HG03045 (cell line): ENCODE measurements at regions not wholly inside any gene's neighbourhood (a gene's known extent, or its start where the extent isn't known, plus 50 kb on each side); places are given as distances from the start of the nearest gene placed in this dataset.
"Not testable (repeated sequence)": the region's sequence is repeated elsewhere in the genome, so short reads cannot be mapped to it uniquely, and the experiment has no call there.

Experiments used
- ATAC-seq: cut with Tn5 transposase; IDR thresholded peaks from one replicate; pipeline ENCODE4 v1.9.1; 2021; ENCODE audit warnings: mild to moderate bottlenecking, moderate library complexity; ENCODE audit not compliant: unreplicated experiment

DNA sequence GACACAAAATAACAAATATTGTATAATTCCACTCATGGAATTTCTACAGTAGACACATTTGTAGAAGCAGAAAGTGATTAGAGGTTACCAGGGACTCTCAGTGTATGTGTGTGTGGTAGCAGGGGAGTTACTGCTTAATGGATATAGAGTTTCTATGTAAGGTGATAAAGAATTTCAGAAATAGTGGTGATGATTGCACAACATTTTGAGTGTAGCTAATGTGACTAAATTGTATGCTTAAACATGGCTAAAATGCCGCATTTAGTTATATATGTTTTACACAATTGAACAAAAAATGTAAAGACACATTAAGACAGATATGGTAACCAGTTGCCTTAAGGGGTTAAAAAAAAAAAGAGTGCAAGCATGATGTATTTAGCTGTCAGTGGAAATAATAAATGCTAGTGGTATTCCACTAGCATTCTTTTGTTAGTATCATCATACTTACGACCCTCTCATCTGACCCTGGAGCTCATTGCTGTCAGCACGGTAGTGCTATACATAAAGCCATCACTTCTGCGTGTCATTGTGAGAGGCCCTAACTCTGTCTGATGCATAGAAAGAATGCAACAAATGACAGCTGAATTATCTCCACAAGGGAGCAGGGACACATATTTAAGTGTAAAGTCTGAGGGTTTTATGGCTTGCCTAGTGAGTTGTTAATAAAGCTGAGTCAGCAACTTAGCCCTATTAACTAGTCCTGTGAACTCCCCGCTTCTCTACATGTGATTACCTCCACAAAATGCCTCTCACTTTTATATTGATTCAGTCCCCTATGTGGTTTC lies 134.1 kb upstream of the RXFP2 start:
- ATAC-seq = no peak

DNA sequence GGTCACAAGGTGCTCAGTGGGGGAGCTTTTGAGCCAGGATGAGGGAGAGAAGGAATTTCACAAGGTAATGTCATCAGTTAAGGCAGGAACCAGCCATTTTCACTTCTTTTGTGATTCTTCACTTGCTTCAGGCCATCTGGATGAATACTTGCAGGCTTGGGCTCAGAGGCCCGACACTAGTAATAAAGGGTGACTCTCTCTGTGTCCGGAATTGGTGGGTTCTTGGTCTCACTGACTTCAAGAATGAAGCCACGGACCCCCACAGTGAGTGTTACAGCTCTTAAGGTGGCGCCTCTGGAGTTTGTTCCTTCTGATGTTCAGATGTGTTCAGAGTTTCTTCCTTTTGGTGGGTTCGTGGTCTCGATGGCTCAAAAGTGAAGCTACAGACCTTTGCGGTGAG lies 131.8 kb upstream of the RXFP2 start:
- ATAC-seq = not testable (repeated sequence)

DNA sequence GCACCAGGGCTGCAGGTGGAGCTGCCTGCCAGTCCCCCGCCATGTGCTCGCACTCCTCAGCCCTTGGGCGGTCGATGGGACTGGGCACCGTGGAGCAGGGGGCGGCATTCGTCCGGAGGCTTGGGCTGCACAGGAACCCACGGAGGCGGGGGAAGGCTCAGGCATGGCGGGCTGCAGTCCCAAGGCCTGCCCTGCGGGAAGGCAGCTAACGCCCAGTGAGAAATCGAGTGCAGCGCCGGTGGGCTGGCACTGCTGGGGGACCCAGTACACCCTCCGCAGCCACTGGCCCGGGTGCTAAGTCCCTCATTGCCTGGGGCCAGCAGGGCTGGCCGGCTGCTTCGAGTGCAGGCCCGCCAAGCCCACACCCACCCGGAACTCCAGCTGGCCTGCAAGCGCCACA lies 130.5 kb upstream of the RXFP2 start:
- not testable (repeated sequence) for ATAC-seq

DNA sequence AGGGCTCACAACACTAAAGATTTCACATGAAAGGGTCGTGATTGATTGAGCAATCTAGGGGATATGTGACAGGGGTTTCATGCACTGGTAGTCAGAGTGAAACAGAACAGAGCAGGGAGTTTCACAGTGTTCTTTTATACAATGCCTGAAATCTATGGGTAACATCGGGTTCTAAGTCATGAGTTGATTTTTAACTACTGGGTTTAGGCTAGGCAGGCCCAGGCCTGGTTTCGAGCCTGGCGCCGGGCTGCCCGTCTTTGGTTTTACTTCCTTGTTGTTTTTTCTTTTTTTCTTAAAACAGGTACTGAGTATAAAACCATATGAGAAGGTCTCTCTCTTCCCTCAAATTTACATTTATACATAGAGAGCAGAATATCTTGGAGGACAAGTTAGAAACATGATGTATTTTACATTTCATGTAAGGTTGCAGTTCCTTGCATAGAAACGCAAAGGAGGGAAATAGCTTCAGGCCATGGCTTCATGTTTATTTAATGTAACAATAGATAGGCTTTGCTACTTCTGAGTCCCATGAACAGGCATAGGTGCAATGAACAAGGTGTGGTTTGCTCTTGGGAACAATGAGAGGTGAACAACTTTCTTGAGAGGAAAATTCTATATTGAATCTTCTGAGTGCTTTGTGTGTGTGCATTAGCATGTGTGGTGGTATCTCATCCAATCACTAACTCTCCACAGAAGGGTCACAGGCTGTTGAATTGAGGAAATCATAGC lies 128.9 kb upstream of the RXFP2 start:
- ATAC-seq = no peak

DNA sequence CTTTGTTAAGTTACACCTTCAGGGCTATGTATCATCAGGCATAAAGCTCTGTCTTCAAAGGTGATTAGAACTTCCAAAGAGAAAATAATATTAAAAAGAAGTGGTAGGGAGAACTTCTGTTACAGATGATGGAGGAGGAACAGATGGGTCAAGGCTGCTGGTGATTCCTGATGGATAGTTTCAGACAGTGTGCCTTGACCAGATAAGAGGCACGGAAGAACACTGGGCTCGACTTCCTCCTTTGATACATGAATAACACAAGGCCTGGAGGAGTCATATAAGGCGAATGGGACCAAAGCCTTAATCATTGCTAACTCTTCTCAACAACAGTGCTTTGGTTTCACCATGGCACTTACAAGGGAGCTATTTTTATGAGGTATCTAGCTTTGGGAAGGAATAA lies 128.1 kb upstream of the RXFP2 start:
- no peak for ATAC-seq

DNA sequence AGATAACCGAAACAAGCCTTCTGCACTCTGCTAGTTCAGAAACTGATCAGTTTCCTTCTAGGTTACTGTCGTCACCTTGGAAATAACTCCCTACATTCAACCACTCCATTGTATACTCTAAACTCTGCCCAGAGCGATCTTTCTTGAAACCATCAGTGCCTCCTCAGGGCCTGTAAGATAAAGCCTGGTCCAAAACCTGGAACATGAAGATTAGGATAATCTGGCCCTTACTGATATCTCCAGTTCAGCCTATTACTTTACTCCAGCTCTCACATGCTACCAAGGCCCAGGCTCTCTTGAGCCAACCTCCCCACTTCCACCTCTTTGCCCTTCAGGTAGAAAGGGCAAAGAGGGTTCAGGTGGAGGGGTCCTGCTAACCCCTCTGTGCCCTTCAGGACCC lies 125.3 kb upstream of the RXFP2 start:
- ATAC-seq = no peak

DNA sequence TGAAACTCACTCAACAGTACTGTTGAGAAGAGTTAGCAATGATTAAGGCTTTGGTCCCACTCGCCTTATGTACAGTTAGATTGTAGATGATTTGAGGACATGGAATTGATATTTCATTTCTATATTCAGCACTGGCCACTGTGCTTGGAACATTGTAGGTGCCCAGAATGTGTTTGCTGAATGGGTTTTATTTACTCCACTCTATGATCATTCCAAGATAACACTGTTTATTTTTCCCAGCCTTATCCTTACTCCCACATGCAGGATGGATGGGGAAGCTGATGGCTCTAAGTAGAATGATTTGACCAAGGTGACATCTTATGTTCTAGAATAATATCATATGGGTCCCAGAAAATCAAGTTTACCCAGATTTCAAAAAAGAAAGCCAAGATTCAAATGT lies 124.6 kb upstream of the RXFP2 start:
- no peak for ATAC-seq

DNA sequence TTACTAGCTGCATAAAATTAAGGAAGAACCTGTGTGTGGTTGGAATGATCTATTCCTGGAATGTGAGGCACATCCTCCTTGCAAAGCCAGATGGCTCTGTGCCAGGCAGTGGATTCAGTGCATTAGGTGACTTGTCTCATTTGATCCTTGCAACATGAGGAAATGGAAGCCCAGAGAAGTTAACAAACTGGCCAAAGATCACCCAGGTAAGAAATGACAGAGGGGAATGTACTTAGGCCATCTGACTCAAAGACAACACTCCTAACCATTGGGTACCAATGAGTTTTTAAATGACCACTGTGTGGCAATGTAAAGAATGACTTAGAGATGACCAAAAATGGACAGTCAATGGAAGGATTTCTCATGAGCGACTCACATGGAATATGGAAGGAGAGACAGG lies 114.2 kb upstream of the RXFP2 start:
- ATAC-seq = no peak

DNA sequence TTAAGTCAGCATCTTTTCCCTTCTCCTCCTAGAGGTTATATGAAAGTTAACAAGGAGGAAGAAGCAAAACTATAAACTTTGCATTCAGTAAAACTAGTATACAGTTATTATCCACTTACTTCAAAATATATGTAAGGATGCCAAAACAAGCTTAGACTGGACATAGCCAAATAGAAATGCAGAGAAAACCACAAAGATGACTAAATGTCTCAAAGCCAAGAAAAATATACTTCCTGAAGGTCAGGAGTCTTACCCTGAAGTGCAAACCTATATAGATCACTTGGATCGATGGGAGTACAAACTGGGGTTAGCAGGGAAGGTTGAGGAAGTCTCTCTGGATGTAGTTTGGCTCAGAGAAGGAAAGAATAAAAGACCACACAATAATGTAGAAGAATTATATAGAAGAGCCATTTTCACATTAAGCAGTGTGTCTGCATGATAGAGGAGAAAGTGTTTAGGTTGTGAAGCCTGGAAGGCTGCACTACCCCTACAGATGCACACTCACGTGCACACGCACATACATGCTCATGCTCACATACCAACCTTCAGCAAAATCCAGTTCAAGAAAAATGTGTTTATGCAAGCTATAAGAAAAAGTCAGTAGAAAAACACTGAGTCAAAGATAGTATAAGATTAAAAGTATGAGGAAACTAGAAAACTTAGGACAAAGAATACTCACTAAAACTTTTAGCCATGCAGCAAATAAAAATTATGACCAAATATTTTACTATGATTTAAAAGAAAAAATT lies 112.1 kb upstream of the RXFP2 start:
- ATAC-seq = no peak

DNA sequence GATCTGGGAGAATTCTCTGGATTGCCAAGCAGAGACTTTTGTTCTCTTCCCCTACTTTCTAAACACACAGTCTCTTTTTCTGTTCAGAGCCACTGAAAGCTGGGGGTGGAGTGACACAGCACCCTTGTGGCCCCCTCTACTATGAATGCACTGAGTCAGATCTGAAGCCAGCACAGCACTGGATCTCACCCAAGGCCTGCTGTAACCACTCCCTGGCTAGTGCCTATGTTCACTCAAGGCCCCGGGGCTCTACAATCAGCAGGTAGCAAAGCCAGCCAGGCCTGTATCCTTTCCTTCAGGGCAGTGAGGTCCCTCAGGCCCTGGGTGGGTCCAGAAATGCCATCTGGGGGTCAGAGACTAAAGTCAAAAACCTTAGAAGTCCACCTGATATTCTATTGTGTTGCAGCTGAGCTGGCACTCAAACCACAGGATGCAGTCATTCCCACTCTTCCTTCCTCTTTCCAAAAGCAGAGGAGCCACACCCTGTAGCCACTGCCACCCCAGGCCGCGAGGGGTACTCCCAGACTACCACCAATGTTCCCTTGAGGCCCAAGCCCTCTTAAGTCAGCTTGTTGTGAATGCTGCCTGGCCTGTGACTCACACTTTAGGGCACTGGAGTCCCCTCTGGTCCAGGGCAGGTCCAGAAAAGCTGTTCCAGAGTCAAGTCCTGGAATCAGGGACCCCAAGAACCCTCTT lies 110.1 kb upstream of the RXFP2 start:
- no peak for ATAC-seq

DNA sequence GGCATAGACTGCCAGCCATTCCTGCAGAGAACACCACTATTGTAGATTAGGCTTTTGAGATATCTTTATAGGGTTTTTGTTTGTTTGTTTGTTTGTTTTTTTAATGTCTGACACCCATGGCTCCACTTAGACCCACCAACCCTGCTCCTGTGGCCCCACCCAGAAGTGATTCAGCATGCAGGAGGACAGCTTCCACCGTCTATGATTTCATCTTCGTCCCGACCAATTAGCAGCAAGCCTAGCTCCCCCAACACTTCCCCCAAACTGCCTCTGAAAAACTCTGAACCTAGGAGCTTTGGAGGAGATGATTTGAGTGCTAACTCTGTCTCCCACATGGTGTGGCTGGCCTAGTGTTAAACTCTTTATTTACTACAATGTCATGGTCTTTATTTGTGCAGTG lies 108.3 kb upstream of the RXFP2 start:
- ATAC-seq = no peak

DNA sequence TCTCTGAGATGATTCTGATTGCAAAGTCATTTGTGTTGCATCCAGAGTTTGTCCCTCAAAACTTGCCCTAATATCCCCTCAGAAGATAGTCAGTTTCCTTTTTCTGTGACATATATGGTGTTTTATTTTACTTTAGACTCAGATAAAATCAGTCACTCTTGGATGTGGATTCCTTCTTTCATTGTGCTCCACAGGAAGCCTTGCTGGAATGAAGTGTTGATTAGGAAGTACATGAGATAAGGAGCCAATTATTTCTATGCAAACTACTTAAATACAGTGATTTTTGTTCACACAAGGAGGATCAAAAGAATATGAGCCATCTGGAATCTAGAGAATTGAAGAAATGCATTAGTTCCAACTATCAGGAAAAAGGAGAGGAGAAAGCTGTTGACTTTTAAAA lies 107.6 kb upstream of the RXFP2 start:
- no peak for ATAC-seq

DNA sequence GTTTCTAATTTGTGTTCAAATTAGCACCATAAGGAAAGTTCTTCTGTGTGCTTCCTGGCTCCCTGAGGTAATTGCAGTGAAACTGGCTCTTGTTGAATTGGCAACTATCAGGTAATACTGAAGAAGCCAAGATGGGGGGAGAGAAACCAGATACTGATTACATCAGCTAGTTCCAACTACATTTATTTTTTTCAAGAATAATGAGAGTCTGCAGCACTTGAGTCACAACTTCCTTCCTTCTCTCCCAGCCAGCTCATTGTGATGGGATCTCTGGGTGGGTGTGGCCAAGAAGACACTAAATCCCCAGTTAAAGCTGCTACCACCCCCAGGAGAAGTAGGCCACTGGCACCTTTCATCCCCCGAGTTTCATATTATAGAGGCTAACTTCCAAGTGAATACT lies 100.7 kb upstream of the RXFP2 start:
- ATAC-seq = no peak

DNA sequence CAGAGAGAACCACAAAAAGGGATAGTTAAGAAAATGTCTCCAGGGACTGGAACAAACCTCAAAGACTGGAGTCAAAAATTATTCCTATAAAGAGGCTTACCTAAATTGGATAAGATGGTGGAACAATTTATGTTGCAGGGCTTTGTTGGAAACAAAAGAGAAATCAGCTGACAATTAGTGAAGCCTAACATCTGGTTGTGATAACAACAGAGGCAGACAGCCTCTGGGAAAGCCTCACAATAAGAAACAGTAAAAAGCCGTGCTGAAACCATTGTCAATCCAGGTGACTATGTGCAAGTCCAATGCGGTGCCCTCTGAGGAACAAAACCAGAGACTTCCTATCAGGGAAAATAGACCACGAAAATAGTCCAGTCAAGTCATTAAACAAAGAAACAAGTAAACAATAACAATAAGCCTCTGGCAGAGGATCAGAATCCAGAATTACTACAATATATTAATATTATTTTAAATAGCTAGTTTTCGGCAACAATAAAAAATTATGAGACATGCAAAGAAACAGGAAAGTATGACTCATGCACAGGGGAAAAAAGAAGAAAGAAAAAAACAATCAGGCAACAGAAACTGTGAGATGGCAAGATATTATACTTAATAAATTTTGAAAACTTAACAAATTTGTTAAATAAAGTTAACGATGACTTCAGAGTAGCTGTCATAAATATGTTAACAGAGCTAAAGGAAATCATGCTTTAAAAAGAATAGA lies 99.7 kb upstream of the RXFP2 start:
- ATAC-seq = no peak

DNA sequence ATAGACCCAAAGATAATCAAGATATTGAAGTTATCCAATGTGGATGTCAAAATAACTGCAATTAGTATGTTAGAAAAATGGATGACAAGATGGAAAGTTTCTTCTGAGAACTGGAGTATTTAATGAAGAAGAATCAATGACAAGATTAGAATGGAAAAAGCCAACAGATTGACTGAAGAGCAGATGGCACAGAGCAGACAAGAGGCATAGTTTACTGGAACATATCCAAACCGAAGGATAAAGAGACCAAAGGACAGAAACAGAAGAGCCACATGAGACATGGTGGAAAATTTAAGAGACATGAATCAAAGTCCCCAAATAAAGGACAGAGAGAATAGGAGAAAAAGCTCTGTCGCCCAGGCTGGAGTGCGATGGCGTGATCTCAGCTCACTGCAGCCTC lies 89.6 kb upstream of the RXFP2 start:
- ATAC-seq = no peak

DNA sequence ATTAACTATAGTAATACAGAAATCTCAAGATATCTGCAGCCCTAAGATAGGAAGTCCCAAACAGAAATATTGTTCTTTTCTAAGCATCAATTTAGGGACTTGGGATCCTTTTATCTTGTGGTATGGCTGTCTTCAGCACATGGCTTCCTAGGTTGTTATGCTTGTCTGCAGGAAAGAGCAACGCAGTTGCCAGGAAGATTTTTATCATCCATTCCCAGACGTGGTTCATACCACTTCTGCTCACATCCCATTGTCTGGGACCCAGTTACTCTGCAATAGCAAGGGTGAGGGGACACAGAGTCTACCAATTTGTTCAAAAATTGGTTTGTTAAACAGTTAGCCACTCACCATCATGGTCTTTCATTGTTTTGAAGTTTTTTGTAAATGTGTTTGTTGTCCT lies 85.6 kb upstream of the RXFP2 start:
- no peak for ATAC-seq

DNA sequence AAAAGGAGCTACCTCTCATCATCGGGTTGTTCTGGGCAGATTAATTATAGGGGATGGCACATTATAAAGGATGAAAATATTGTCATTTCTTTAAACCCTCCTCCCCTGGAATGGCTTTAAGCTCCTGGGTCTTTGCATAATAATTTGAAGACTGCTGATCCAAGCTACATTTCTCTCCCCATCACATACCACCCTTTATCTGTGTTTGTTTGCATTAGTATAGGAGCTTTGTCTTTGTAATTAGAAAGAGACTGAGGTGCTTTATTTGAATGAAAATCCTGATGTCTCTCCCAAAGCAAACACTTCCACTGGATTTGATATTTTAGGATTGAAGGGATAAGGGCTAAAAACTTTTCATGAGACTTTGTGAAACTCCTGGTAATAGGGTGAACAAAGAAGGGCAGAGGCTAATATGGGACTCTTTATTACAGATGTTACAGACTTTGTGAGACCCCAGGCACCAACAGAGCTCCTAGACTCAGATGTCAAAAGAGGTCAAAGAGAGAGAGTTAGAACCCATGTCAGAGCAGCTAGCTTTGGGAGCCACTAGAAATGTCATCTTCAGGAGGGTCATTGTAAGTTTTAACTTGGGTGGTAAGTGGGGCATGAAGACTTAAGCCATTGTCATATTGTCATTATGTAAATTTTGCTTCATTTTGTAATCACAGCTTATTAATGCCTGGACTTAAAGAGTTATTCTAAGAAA lies 75.3 kb upstream of the RXFP2 start:
- no peak for ATAC-seq

DNA sequence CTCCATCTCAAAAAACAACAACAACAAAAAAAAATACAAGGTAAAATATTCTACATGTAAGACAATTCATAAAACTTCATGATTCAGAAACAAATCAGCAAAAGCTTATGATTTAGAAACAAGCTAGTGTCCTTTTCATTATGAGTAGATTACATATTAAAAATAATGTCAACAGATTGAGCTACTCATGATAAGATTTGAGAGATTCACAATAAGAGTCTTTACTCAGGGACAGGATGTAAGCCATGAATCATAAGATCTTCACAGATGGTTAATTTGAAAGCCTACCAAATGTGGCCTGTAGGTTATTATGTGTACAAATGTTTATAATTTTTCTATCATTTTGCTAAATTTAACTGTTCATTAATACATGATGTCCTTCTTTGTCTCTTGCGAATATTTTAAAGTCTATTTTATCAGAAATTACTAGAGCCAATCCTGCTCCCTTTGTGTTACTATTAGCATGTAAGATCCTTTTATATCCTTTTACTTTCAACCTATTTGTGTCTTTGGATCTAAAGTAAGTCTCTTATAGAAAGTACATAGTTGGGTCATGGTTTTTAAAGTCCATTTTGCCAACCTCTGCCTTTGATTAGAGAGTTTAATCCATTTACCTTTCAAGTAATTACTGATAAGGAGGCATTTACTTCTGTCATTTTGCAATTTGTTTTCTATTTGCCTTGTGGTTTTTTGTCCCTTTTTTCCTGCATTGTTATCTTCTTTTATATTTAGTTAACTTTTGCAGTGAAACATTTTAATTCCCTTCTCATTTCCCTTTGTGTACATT lies 68.3 kb upstream of the RXFP2 start:
- ATAC-seq = no peak

DNA sequence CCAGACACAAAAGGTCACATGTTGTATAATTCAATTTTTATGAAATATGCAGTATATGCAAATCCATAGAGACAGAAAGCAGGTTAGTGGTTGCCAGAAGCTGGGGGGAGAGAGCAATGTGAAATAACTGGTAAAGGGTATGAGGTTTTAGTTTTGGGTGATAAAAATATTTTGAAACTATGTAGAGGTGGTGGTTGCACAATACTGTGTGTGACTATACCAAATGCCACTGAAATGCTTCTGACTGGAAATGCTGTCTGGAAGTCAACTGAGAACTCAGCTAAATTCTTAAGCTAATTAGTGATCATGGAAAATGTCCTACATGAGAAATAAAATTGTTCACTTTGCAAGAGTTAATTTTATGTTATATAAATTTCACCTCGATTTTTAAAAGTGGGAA lies 65.3 kb upstream of the RXFP2 start:
- no peak for ATAC-seq
